T follicular helper cell (primary cell): ENCODE measurements at regions not wholly inside any gene's neighbourhood (a gene's known extent, or its start where the extent isn't known, plus 50 kb on each side); places are given as distances from the start of the nearest gene placed in this dataset.
"Not testable (repeated sequence)": the region's sequence is repeated elsewhere in the genome, so short reads cannot be mapped to it uniquely, and the experiment has no call there.

Source experiments
- DNase-seq: peaks from one replicate; pipeline ENCODE4 v3.0.0-alpha.2; 2020; ENCODE audit warnings: low read depth

DNA sequence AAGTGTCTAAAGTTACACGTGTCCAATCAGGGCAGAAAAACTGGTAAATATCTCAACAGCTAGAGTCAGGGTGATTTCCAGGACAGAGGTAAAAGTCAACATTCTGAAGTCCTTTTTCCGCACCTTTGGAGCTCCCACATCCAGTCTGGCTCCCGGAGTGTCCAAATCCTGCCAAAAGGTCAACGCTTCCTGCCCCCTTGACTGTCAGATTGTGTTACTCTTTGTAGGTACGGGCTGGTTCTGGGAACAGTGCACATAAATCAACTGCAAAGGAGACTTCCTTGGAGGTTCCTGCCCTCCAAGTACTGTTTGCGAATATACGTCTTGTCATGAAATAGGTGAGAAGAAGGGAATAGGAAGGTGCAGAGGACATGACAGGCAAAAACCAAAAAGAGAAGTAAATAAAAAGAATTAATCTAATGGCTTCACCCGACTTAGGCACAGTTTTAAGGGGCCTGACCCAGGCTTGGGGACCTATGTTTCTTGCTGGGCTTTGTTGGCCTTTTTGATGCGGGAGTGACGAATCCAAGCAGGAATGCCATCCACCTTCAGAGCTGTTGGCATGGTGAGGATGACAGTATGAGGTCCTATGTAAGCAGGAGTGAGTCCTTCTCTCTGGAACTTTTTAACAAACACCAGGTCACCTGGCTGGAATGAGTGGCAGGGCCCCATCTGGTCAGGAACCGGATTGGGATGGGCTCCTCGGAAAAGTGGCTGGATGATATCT lies 155.4 kb downstream of the TRIM27 start:
- no peak for DNase-seq

DNA sequence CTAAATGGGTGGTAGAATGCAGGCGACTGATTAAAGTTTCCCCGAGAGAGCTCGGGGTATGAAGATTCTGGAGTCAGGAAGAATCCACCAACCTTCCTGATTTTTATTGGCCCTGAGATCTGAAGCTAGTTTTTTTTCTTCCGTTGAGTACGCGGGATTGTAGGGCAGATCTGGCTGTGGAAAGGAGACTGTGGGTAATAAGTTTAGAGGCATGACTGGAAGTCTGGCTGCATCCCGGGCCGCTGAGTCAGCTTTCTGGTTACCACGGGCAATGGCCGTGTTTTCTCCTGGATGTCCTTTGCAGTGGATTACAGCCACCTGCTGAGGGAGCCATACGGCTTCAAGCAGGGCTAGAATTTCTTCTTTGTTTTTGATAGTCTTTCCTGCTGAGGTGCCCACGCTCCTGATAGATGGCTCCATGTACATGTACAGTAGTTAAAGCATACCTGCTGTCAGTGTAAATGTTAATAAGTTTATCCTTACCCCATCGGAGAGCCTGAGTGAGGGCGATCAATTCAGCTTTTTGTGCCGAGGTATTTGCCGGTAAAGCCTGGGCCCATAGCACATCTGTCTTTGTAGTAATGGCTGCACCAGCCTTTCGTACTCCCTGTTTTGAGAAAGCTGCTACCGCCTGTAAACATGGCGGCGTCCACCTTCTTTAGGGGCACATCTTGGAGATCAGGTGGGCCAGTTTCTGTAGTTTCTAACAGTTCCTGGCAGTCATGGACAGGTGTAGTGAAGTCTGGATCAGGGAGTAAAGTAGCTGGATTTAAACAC lies 154.0 kb downstream of the TRIM27 start:
- no peak for DNase-seq

DNA sequence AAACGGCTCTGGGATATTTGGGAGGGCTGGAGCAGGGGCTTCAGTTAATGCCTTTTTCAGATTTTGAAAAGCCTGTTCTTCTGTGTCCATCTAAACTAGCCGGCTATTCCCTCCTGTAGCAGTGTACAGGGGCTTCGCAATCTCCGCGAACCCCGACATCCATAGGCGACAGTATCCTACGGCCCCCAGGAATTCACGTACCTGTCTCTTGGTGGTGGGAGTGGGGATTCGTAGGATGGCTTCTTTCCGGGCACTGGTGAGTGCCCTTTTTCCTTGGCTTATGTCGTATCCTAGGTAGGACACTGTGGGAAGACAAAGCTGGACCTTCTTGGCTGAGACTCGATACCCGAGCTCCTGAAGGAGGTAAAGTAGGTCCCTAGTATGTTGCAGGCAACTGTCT lies 153.1 kb downstream of the TRIM27 start:
- DNase-seq, result no peak

DNA sequence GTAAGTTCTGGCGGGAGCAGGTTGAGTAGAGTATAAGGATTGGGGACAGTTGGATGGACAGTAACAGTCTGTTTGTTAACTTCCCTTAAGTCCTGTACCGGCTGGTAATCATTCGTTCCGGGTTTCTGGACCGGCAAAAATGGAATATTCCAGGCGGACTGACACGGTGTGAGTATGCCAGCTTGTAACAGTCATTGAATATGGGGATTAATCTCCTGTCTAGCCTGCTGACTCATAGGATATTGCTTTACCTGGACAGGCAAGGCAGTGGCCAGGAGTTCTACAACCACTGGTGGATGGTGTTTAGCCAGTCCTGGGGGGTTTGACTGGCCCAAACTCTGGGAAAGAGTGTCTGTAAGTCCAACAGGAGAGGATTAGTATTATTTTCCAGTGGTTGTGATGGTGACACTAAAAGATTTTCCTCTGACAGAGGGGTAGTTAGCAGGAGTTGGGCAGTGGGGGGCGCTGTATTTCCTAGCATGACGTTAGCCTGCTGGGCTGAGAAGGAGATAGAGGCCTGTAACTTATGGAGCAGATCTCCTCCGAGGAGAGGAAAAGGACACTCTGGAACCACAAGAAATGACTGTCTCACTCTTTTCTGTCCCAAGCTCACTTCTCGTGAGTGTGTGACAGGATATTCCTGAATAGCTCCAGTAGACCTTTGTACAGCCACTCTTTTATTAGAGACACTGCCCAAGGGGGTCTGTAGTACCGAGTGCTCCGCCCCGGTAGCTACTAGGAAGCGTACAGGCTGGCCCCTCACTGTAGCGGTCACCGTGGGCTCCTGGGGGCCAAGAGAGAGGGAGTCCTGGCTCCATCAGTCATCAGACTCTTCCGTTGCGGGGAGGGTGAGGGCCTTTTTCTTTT lies 152.2 kb downstream of the TRIM27 start:
- no peak for DNase-seq

DNA sequence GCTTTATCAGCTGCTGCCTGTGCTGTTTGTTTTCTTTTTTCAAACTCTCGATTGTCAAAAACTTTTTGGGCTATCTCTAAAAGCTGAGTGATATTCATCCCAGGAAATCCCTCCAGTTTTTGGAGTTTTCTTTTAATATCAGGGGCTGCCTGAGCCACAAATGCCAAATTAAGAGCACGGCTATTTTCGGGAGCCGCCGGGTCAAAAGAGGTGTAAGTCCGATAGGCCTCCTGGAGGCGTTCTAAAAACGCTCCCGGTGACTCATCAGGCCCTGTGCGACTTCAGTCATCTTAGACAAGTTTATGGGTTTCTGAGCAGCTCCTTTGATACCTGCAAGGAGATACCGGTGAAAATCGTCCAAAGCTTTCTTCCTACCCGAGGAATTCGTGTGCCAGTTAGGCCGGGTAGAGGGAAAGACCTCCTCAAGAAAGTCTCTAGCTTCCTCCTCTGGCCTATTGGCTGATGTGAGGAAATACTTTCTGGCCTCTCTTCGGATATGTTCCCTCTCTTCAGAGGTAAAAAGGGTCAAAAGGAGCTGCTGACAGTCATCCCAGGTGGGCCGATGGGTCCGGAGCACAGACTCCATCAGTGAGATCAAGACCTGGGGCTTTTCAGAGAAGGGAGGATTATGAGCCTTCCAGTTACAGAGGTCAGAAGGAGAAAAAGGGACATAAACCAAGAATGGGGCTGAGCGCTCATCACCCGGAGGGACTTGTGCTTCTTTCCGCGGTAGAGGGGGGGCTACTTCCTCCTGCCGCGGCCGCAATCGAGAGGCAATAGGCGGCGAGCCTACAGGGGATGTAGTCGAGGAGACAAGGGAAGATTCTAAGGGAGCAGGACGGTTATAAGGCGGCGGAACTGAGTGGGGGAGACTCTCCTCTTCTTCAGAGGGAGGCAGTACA lies 151.1 kb downstream of the TRIM27 start:
- DNase-seq, result no peak

DNA sequence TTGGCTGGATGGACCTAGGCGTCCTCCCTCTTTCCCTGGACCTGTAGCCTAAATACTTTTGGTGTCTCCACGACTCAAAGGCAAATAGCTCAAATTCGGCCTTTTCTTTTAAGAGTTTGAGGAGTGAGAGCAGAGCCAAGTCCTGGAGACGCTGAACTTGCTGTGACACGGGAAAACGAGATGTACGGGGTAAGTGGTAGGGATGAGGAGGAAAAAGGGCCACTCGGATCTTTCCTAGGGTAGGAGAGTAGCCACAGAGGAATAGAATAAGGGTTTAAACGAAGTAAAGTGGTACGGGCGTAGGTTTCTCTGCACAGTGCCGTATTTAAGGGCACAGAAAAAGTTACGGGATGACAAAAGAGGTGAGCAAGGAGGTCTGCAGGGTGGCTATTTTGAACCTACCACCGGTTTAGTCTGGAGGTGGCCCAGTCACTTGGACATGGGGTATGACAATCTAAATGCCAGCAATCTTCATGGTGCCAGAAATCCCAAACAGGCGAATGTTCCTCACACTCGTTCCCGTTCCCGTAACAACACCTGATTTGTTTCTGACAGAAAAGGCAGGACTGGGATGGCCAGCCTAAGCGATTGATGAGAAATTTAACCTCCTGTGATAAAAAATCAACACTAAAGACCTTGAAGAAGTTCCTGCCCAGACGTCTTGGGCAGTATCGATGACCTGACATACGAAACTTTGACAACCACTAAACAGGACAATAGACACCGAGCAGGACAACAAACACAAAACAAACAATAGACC lies 149.3 kb downstream of the TRIM27 start:
- no peak for DNase-seq

DNA sequence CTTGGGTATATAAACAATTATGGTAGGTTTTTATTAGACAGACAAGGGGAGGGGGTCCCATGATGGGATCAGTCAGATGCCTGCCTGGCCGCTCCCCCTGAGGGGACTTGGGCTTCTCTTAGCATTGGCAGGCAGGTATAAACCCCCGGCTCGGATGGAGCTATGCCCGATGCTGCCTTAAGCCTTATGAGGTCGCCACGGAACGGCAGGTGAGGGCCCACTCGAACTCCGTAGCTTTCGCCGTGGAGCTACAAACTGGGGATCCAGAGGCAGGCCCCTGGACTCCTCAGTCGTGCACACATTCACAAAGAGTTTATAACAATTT lies 148.8 kb downstream of the TRIM27 start:
- no peak for DNase-seq

DNA sequence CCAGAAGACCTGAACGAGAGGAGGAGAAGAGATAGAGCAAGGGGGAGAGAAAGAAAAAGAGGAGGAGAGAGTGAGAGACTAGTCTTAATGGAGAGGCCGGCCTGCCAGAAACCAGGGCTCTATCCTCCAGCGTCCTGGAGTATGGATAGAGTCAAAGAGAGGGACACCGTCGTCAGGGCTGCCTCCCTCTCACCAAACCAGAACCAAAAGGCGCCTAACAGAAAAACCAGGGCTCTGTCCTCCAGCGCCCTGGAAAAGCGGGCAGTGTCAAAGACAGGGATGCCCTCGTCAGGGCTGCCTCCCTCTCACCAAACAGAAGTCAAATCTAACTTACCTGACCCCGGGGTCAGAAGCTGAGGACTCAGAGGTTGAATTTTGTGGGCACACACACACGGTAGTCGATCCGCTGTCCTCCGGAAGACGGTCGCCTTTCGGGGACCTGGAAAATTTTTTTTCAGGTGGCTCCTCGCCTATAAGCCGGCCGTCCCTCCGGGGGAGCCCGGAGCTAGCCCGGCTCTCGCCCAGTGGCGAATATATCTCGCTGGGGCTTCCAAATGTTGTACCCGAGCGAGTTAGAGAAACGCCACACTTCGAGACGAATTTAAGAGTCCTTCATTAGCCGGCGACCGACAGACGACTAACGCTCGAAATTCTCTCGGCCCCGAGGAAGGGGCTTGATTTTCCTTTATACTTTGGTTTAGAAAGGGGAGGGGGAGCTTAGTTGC lies 148.2 kb downstream of the TRIM27 start:
- DNase-seq, result no peak

DNA sequence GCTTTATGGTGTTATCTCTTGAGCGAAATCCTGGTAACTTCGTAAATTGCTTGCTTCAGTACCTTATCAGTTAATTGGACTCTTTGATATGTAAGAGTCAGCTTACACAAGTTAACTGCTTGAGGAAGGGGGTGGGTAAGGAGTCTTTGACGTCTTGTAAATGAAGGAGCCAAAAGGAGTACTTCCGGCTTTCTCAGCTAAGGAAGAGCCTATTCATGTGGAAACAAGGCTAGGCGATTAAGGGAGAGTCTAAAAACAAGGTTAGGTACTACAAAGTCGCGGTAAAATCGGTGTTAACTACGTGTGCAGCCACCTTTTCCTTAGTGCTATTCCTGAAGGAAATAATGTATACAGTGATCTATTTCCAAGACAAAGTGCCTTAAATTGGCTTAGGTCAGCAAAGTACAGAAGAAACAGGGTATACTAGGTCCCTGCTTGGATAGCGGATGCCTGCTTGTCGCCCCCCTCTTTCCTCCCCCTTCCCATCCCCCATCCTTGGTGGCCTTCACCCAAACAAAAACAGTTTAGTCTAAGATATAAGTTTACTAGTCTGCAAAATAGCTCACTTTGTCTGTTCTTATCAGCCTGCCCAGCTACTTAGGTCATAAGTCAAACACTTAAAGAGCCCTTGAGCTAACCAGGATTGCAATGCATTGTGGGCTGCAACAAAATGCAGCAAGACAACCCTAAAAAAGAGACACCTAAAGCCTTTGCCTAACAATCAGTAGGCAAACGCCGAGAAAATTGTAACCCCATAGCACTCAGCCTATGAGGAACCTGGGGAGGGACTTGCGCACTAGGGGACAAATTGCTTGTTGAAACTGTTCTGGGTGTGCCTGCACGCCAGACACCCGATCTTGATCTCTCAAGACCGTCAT lies 147.3 kb downstream of the TRIM27 start:
- DNase-seq, result no peak

DNA sequence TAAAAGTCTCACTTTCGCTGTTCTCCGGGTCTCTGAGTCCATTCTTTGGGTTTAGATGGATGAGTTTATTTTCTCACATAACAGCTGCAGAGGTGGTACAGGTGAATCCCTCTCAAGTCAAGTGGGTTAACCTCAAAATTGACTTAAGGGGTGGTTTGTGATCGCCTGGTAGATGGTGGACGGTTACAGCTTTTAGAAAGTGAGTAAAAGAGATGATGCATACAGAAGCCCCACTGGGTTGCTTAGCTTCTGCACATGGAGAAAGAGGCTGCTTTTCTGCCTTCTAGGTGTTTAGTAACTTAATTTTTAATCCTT lies 146.7 kb downstream of the TRIM27 start:
- no peak for DNase-seq

DNA sequence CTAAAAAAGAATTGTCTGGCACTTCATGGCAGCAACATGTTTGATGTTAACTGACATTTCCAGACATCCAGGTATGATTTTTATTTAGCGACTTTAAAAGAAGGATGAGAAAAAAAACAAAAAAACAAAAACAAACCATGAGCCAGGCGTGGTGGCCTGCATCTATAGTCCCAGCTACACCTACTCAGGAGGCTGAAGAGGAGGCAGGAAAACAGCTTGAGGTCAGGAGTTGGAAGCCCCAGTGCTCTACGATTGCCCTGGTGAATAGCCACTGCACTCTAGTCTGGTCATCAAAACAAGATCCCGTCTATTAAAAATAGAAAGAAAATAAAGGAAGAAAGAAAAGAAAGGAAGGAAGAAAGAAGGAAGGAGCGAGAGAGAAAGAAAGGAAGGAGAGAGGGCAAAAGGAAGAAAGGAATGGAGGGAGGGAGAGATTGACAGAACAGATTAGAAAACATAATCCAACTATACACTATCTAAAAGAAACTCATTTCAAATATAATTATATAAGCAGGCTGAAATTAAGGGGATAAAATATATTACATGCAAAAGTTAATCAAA lies 141.6 kb downstream of the TRIM27 start:
- no peak for DNase-seq

DNA sequence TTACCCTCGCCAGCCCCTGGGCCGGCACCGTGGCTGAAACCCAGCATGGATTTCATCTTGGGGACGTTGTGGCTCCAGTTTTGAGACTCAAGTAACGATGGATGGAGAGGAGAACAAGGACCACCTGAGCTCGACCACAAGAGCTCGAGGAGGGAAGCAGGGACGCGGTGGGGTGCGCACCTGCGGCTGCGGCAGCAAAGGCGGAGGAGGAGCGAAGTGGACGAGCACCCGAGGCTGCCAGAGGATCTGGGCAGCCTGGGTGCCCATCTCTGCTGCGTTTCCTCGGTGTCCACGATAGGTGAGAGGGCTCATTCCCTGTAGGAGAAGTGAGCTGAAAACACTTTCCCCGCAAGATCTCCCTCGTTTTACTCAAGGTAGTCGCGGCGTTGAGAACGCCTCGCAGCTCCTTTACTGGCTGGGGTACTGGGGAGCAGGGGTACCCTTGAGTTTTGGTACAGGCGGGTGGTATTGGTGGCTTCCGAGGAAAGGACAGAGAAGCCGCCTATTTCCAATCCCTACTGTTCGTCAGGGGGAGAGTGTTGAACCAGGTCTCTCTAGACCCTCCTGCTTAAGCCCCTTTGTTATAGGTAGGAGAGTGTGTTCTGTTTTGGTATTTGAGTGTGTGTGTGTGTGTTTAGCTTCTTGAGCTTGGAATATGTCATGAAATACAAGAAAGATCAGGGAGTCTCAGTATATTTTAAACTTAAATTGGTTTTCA lies 137.7 kb downstream of the TRIM27 start:
- no peak for DNase-seq

DNA sequence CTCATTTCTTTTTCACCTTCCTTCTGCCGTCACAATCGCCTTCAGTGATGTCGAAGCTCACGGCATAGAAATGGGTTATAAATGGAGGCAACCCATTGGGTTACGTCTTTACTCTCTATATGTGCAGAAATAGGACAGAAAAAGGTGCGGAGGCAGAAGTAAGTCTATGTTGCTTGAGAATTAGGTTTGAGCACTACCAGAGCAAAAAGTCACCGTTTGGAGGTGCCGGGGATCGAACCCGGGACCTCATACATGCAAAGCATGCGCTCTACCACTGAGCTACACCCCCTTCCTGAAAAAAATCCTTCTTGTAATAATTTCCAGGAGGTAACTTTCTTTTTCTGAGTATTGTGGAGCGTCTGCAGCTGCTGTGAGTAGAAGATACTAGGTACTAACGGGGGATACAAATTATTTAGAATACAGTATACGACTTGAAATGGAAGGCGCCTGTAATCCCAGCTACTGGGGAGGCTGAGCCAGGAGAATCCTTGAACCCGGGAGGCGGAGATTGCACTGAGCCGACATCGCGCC lies 134.2 kb downstream of the TRIM27 start:
- DNase-seq, result no peak

DNA sequence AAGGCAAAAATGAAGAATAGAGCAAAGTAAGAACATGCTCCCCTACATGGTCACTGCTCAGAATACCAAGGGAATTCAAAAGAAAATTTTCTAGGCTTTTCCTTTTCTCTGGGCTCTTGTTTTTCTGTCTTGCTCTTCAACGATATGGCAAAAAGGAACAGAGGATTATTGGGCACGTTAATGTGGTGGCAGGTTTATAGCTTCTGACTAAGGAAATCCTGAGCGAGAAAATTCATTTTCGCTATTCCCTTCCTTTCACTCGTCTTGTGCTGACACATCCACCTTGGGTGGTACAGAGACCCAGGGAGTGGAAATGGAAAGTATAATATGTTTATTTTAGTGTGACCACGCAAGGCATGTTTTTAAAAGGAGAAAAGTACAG lies 132.8 kb downstream of the TRIM27 start:
- DNase-seq, result no peak

DNA sequence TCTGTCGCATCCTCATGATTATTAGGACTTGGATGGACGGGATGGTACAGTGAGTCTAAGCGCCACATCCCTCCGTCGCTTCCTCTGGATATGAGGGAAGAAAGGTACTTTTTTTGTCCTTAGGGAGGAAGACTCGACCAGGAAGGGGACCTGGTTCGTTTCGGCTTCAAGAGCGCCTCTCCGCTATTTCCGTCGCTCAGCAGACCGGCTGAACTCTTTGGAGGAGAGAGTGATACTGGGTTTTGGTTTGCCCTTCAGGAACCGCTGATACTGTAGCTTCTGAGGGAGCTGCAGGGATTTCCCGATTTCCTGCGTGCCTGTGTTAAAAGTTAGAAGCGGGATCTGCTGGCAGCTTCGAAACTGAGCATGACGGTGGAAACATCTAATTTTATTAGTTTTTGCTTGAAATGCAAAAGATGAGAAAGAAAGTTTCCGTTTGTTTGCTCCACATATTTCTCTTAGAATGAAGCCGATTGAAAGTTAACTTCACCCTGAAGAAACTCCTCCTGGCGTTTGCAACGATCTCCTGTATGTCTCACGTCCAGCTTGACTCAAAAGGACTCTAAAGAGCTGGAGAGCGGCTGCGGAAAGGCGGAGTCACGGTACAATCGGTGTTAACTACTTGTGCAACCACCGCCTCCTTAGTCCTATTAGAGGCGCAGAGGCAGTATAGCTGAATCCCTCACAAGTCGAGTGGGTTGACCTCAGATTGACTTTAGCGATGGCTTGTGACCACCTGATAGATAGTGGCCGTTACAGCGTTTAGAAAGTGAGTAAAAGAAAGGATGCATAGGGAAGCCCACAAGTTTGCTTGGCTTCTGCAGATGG lies 129.4 kb downstream of the TRIM27 start:
- no peak for DNase-seq

DNA sequence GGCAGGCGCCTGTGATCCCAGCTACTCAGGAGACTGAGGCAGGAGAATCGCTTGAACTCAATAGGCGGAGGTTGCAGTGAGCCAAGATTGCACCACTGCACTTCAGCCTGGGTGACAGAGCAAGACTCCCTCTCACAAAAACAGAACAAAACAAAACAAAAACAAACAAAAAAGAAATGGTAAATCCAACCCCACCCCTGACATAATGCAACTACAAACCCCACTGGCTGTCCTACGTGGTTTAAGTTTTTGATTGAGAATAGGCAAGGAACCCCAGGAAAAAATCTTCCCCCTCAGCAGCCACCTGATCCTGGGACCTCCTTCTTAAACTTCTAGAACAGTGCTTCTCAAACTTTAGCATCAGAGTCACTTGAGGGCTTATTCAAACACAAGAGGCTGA lies 123.1 kb downstream of the TRIM27 start:
- DNase-seq, result not testable (repeated sequence)
